ENCODE measurements at regions not wholly inside any gene's neighbourhood (a gene's known extent, or its start where the extent isn't known, plus 50 kb on each side); places are given as distances from the start of the nearest gene placed in this dataset.

DNA sequence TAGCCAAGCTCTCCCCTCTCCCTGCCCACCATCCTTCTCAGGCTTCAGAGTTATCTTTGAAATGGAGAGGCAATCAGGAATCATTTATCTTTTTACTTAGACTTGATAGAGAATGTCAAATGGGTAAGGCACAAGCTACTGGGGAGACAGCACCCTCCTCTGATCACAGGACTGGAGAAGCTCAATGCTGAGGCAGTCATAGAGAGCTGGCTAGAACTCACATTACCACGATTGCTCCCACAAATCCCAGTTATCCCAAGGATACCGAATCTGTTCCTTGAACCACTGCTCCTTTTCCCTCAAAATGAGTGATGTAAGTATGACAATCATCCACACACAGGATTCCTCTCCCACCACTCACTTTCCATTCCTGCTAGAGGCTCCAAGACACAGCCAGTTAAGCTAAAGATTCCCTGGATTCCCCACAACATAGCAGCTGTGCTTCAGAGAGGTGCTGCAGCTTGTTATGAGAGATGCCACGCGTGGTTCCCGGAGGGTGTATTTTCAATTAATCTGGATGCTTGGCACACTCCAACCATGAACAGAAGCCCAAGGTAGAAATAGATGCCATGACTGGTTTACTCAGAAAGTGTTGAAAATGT is 96.2 kb upstream of the VGLL2 start:
- DNase-seq: no peak

DNA sequence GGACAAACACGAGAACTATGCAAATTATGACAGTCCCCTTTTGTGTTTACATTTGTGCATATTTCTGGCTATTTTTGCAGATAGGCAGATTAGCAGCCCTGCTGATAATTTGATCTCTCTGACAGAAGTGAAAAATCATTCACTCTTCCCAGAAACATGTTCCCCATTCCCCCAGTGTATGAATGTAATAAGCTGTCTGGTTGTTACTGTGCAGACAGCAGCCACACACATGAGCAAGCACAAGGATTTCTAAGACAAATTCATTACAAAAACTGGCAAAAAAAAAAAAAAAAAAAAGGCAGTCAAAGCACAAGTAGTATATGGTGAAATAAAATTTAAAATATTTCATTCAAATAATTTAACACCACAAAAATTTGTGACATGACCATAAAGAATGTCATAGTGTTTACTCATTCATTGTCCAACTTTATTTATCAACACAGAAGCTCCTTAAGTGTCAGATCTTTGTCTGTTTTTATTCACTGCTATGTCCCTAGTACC is 95.5 kb upstream of the VGLL2 start:
- no peak for DNase-seq

DNA sequence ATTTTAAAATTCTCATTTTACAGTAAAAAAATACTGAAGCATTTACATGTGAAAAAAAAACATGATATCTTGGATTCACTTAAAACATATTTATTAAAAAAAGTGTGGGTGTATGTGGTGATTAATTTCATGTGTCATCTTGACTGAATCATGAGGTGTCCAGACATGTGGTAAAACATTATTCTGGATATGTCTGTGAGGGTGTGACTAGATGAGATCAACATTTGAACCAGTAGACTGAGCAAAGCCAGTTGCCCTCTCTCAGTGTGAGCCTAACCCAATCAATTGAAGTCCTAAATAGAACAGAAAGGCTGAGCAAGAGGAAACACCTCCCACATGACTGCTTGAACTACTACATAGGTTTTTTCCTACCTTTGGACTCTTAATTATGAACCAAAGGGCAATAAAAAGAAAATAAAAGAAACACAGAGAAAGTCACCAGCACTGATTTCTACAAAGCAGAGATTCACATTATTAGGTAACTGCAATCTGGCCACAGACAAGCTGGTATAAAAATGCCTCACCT is 90.5 kb upstream of the VGLL2 start:
- DNase-seq: no peak

DNA sequence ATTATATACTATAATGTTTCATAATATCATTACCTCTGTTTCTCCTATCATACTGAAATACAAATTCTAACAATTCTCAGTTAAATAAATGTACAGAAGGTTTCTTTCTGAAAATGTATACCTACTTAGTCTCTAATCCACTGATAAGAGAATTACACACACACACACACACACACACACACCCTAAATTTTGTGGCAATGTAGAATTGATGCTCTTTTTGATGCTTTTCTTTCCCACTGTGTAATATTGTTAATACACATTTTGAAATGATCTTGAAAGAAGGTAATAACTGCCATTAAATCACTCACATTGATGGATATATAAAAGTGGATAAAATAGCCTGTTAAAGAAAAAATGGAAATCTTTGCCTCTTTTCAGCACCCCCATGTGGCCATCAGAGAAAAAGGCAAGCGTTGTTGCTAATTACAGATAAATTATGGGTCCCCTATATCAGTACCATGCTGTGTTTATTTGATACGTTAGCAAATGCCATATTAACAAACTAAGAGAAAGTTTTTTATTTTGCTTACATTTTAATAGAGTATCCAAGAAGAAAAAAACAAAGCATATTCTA is 76.6 kb upstream of the VGLL2 start:
- no peak for DNase-seq

DNA sequence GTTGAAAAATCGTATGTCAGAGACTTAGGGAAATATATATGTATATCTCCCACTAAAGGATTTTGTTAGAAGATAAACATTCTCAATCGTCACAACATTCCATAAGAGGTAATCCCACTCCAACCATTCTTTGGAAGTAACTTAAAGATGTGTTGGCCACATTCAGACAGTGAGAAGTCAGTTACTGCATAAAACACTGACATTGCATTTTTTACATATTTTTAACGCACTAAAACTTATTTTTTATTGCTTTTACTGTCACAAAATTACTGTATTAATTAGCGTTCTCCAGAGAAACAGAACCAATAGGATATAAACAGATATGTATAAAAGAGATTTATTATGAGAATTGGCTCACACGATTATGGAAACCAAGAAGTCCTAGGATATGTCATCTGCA is 74.3 kb upstream of the VGLL2 start:
- DNase-seq: no peak

DNA sequence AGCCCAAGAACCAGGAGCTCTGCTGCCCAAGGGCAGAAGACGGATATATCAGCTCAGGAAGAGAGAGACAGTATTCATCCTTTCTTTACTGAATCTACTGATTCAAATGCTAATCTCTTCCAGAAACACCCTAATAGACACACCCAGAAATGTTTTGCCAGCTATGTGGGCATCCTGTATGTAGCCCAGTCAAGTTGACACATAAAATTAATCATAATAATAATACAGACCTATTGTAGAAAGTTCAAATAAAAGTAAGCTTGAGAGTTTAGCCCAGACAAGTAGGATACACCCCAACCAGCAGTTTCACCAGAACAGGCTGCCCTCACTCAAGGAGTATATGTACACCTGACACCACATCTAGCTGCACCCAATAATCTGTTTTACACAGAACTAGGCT is 73.9 kb upstream of the VGLL2 start:
- no peak for DNase-seq

DNA sequence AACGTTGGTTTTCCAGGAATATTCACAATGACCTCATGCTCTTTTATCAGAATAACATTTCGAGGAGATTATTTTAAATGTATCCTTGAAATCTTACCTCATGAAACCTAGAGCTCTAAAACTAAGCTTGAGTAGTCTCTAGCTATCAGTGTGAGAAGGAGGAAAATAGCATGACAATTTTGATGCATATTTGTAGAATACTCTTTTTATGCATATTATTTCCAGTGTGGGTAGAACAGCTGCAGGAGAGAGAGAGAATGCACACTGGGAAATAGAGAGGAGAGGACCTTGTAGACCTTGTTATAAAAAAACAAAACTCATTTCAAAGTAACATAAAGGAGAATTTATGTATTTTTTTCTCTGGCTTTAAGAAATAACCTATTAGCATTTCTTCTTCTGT is 71.1 kb upstream of the VGLL2 start:
- no peak for DNase-seq

DNA sequence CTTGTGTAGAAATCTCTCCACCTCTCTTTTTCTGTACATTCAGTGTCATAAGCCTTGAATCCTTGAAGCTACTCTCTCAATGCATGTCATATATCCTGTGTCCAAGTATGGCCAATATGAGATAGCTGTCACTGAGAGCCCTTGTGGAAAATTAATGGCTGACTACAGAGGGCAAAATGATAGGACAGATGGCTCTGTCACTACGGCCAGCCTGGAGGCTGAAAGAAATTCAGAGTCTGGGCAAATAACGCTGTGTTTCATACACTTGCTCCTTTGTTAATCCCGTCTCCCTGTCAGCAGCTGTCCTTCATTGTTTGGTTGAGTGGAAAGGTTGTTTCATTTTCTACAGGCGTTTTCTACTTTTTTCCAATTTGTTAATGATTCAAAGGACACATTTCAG is 70.4 kb upstream of the VGLL2 start:
- DNase-seq: no peak

DNA sequence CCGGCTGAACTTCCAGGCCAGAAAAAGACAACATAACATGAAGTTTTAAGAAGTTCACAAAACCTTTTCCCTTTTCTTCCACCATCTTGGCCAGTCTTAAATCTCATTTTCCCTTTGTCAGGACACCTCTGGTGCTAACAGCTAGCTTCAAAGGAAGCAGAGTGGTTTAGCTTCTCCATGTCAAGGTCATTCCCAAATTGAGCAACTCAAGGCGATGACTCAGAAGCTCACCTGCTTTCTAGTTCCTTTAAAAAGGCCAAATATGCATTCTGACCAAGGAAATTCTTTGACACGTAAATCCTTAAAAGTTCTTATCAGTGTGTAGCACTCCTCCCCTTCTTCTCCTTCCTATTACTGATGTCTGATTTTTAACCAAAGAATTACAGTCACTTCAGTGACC is 69.6 kb upstream of the VGLL2 start:
- no peak for DNase-seq

DNA sequence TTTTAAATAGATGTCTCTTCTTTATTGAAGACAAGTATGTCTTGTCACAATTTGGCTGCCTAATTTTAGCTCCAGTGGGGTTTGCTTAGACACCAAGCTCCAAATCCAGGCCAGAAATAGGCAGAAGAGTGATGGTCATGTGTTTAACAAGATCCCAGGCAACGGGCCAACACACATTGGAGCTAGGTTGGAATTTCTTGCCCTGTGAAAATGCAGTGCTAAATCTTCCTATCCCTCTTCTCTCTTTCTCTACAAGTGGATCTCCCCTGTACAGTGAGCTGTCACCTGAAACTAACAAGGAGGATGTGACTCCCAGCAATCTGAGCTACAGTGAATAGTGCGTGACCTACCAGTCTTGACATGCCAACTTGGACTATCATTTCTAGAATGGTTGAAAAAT is 65.3 kb upstream of the VGLL2 start:
- DNase-seq: no peak

DNA sequence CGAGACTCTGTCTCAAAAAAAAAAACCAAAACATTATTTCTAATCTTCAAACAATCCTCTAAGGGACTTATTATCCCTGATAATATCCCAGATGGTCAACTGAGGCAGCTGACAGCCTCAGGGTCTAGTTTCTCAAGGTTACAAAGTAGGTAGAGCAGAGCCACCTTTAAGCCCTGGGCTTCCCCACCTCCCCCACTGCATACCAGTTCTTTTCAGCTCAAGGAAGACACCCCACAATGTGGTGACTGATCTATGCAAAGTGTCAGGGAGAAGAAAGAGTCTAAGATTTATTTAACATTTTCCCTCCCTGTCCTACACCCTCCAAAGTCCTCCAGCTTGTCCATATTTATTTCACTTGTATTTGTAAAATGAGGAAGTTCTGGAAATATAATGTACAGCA is 60.5 kb upstream of the VGLL2 start:
- DNase-seq: no peak

DNA sequence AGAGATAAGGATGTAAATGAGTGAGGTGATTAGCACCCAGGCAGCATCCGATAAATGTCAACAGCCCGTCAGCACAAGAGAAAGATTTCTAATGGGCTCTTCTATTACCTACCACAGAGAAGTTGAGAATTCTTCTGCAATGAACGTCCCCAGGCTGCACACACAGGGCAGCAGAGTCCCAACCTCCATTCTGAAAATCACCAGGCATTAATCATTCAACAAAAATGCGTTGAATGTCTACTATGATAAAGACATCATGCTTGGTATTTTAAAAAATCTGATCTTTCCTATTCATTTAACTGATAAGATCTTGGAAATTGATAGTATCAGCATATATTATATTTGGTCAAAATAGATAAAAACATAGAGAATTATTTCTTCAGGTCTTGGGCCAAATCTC is 59.5 kb upstream of the VGLL2 start:
- no peak for DNase-seq

DNA sequence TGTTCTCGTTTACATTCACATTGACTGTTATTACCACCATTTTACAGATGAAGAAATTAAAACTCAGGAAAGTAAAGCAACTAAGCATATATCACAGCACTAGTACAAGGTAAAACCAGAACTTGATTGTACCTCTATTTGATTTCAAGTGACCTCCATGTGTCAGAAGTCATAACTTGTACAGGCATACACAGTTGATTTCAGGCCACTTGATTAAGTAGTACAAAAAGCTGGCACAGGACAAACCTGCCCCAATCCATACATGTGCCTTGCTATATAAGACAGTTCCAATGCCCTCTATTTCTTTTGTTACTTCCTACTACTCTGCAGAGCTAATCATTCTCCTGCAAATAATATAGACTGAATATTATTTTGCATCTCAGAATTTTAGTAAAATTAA is 58.8 kb upstream of the VGLL2 start:
- no peak for DNase-seq

DNA sequence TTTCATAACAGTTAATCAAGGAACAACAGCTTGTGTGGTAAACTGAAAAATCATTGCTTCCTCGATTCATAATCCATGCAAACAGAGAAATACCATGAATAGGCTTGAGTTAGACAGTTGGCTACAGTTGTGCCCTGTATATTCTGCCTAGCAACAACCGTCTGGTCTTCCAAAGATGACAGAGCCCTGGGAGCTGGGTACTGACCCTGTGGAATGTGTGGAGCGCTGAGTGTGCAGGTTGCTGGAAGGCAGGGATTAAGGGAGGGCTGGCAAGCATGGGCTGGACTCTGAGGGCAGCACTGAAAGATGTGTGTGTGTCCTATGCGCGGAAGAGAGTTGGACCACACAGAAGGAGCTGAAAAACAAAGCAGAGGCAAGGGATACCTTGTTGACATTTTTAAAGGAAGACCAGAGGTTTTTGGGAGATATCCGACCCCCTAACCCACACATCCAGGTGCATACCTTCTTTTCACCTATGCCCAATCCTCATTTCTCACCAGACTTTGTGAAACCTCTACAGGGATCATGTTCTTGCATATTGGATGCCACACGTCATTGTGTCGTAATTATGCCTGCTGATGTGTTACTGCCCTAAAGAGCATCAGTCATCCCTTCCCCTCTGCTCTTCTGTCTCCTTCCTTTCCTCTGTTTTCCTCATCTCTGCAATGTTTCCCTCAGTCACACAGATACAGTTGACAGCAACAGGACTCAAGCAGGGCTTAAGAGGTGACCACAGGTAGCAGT is 58.2 kb upstream of the VGLL2 start:
- no peak for DNase-seq

DNA sequence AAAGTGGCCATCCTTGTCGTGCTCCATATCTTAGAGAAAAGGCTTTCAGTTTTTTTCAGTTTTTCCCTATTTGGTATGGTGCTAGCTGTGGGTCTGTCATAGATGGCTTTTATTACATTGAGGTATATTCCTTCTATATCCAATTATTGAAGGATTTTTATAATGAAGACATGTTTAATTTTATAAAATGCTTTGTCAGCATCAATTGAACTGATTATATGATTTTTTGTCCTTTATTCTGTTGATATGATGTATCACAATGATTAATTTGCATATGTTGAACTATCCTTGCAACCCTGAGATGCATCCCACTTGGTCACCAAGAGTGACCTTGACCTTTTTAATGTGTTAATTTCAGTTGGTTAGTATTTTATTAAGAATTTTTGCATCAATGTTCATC is 55.1 kb upstream of the VGLL2 start:
- DNase-seq: no peak

DNA sequence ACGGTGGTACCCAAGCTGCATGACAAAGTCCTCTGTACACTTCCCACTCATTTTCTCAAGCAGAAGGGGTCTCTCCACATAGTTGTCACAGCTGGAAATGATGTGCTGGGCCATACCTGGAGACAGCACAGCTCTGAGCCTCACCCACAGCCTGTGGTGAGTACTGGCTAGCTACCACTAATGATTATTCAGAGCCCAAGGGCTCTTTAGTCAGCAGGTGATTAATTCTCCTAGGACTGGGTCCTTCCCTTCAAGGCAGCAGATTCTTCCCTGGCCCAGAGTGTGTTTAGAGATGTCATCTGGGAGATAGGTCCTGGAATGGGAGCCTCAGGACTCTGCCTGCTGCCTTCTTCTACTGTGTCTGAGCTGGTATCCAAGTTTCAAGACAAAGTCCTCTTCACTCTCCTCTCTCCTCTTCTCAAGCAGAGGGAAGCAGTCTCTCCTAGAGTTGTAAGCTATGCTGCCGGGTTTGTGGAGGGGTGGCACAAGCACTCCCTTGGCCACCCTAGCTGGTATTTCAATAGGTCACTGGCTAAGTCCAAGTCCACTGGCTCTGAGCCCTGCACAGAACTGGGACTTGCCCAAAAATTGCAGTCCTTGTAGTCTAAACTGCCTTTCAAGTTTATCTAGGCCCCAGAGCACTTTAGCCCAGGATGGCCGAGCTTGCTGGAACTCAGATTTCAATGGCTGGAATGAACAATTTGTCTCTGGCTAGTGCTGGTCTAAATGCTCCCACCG is 49.8 kb upstream of the VGLL2 start:
- no peak for DNase-seq

Data from NCI-H1930 (cell line).